HCT116 (cell line): ENCODE measurements at regions not wholly inside any gene's neighbourhood (a gene's known extent, or its start where the extent isn't known, plus 50 kb on each side); places are given as distances from the start of the nearest gene placed in this dataset.

Experiments
- ATAC-seq: fragments of 200-7000 bp; cut with Tn5 transposase; 2 replicates; pipeline ENCODE4 v1.9.1; 2020; ENCODE audit warnings: mild to moderate bottlenecking, moderate library complexity
- BruUV-seq: library from RNA; stranded (reverse); fragments of 400-500 nt; replicated peaks from 2 replicates; lab custom pipeline; 2021; lab: Mats Ljungman, UMichigan
- CTCF ChIA-PET: fragments of 300-600 bp; sonication (Branson Sonifier 250); formaldehyde crosslinking; loops from one replicate; lab custom pipeline; 2021; ENCODE audit warnings: antibody characterized with exemption; lab: Charles Lee
- POLR2A ChIA-PET: fragments of 300-600, 350-600 bp; sonication (Branson Sonifier 250); formaldehyde crosslinking; loops from one replicate; lab custom pipeline; 2021; ENCODE audit warnings: antibody characterized with exemption; lab: Charles Lee
- RAD21 ChIA-PET, 2 experiments: fragments of 300-600 bp; sonication (Branson Sonifier 250); formaldehyde crosslinking; loops; one replicate each; lab custom pipeline; 2023; ENCODE audit warnings: low total read pairs in 2 of 2; ENCODE audit not compliant: uncharacterized antibody in 2 of 2, unreplicated experiment in 2 of 2, low non-redundant PET in 1 of 2; lab: Charles Lee
- DNase-seq: peaks from one replicate; pipeline ENCODE4 v3.0.0-alpha.2; 2010; ENCODE audit warnings: low read depth, low spot score
- H2AFZ ChIP-seq: fragments of 200-600 bp; shearing (Covaris generic), sonication (generic); 2 replicates; pipeline ENCODE4 v1.6.1; 2017; ENCODE audit warnings: low read depth, mixed run types, mixed read lengths, antibody characterized with exemption, low read length; ENCODE audit not compliant: poor library complexity, severe bottlenecking
- H3K27ac ChIP-seq: 2 replicates; pipeline ENCODE4 v1.5.1; 2012; ENCODE audit warnings: low read depth, low read length
- H3K27me3 ChIP-seq: fragments of 200-600 bp; sonication (generic); 2 replicates; pipeline ENCODE4 v1.6.1; 2016; ENCODE audit warnings: mixed run types, low read length, mixed read lengths; ENCODE audit not compliant: insufficient read depth
- H3K36me3 ChIP-seq, 2 experiments: fragments of 200-500 bp in 1 of 2; fragments of 200-600 bp in 1 of 2; sonication (Bioruptor generic) in 1 of 2; sonication (generic) in 1 of 2; 2 replicates each; pipeline versions ENCODE4 v1.5.1 to v1.6.1; 2014 to 2016; ENCODE audit warnings: low read length in 2 of 2, inconsistent platforms in 1 of 2, mixed read lengths in 1 of 2, mixed run types in 1 of 2; ENCODE audit not compliant: insufficient read depth in 2 of 2, control insufficient read depth in 1 of 2
- H3K4me1 ChIP-seq, 2 experiments: fragments of 200-600 bp in 1 of 2; sonication (generic) in 1 of 2; 2 replicates each; pipeline versions ENCODE4 v1.5.1 to v1.6.1; 2012 to 2017; ENCODE audit warnings: low read length in 2 of 2, inconsistent platforms in 1 of 2, mild to moderate bottlenecking in 1 of 2, mixed read lengths in 1 of 2, mixed run types in 1 of 2, moderate library complexity in 1 of 2; ENCODE audit not compliant: insufficient read depth in 2 of 2, control insufficient read depth in 1 of 2
- H3K4me2 ChIP-seq: fragments of 200-600 bp; sonication (generic); 2 replicates; pipeline ENCODE4 v1.6.1; 2017; ENCODE audit warnings: mixed run types, low read length, mixed read lengths
- H3K4me3 ChIP-seq, 2 experiments: fragments of 200-600 bp in 1 of 2; sonication (generic) in 1 of 2; replicated peaks in 1 of 2; 2 replicates each; pipeline ENCODE4 v1.5.1; 2011 to 2016; ENCODE audit warnings: low read length in 2 of 2, control low read depth in 1 of 2, low read depth in 1 of 2, mild to moderate bottlenecking in 1 of 2, mixed read lengths in 1 of 2, mixed run types in 1 of 2
- H3K79me2 ChIP-seq: fragments of 200-600 bp; sonication (generic); 2 replicates; pipeline ENCODE4 v1.6.1; 2017; ENCODE audit warnings: mild to moderate bottlenecking, mixed run types, low read length, moderate library complexity, mixed read lengths; ENCODE audit not compliant: insufficient read depth
- H3K9ac ChIP-seq: fragments of 200-600 bp; sonication (generic); 2 replicates; pipeline ENCODE4 v1.6.1; 2016; ENCODE audit warnings: low read length, mixed read lengths
- H3K9me2 ChIP-seq: fragments of 200-600 bp; sonication (generic), shearing (Covaris generic); 2 replicates; pipeline ENCODE4 v1.6.1; 2017; ENCODE audit warnings: mixed run types, mild to moderate bottlenecking, moderate library complexity; ENCODE audit not compliant: insufficient read depth
- H3K9me3 ChIP-seq, 2 experiments: fragments of 200-500 bp in 1 of 2; fragments of 200-600 bp in 1 of 2; sonication (Bioruptor generic) in 1 of 2; sonication (generic) in 1 of 2; 2 replicates each; pipeline ENCODE4 v1.6.1; 2014 to 2017; ENCODE audit warnings: low read length in 2 of 2, mixed read lengths in 2 of 2, inconsistent platforms in 1 of 2, low read depth in 1 of 2, mild to moderate bottlenecking in 1 of 2, mixed run types in 1 of 2, moderate library complexity in 1 of 2; ENCODE audit not compliant: control insufficient read depth in 1 of 2, insufficient read depth in 1 of 2
- H4K20me1 ChIP-seq: fragments of 200-600 bp; sonication (generic), shearing (Covaris generic); 2 replicates; pipeline ENCODE4 v1.6.1; 2017; ENCODE audit warnings: mixed run types, mild to moderate bottlenecking, moderate library complexity; ENCODE audit not compliant: insufficient read depth
- EGR1 ChIP-seq: IDR thresholded peaks from 2 replicates; pipeline ENCODE4 v1.6.1; 2012; ENCODE audit warnings: low read depth
- ELF1 ChIP-seq: IDR thresholded peaks from 2 replicates; pipeline ENCODE4 v1.6.1; 2012; ENCODE audit warnings: low read depth, borderline replicate concordance
- EZH2phosphoT487 ChIP-seq: fragments of 200-600 bp; IDR thresholded peaks from 2 replicates; pipeline ENCODE4 v1.6.1; 2018; ENCODE audit warnings: antibody characterized with exemption, borderline replicate concordance
- POLR2A ChIP-seq: IDR thresholded peaks from 2 replicates; pipeline ENCODE4 v1.7.0; 2011; ENCODE audit warnings: borderline replicate concordance; ENCODE audit not compliant: insufficient read depth, insufficient read length; ENCODE audit errors: extremely low read depth
- POLR2AphosphoS5 ChIP-seq: IDR thresholded peaks from 2 replicates; pipeline ENCODE4 v1.6.1; 2011; ENCODE audit warnings: mild to moderate bottlenecking, low read depth, low read length, moderate library complexity
- RAD21 ChIP-seq: IDR thresholded peaks from 2 replicates; pipeline ENCODE4 v1.6.1; 2012; ENCODE audit warnings: low read depth, mild to moderate bottlenecking
- SRF ChIP-seq: IDR thresholded peaks from 2 replicates; pipeline ENCODE4 v1.6.1; 2012; ENCODE audit warnings: low read depth
- YY1 ChIP-seq: IDR thresholded peaks from 2 replicates; pipeline ENCODE4 v1.6.1; 2011; ENCODE audit warnings: low read length, low read depth, moderate library complexity, mild to moderate bottlenecking; ENCODE audit not compliant: insufficient replicate concordance; ENCODE audit errors: extremely low read depth
- ZFX ChIP-seq: fragments of 450-650 bp; IDR thresholded peaks from 2 replicates; pipeline ENCODE4 v1.6.1; 2017
- ZNF274 ChIP-seq: fragments of 200-500 bp; sonication (Bioruptor generic); IDR thresholded peaks from 2 replicates; pipeline ENCODE4 v1.6.1; 2014; ENCODE audit warnings: mild to moderate bottlenecking, low read depth, low read length, inconsistent platforms
- intact Hi-C: fragments of 100-400 bp; cut with micrococcal nuclease; formaldehyde crosslinking; loops from 2 replicates; pipeline ENCODE4 v1.10.0; 2022
- TF ChIP-seq, protein P1 (sequence below), 3 experiments: fragments of 200-600 bp in 1 of 3; sonication (generic) in 1 of 3; IDR thresholded peaks in 2 of 3; conservative IDR thresholded peaks in 1 of 3; 2 replicates each; pipeline ENCODE4 v1.5.1; 2012 to 2017; ENCODE audit warnings: low read depth in 2 of 3, low read length in 2 of 3, antibody characterized with exemption in 1 of 3, borderline replicate concordance in 1 of 3, control low read depth in 1 of 3, mild to moderate bottlenecking in 1 of 3, mixed read lengths in 1 of 3, mixed run types in 1 of 3, moderate library complexity in 1 of 3; ENCODE audit not compliant: insufficient read depth in 1 of 3
- TF ChIP-seq, protein P2 (sequence below): IDR thresholded peaks from 2 replicates; pipeline ENCODE4 v1.6.1; 2011; ENCODE audit warnings: mild to moderate bottlenecking, low read length, moderate library complexity; ENCODE audit not compliant: insufficient replicate concordance; ENCODE audit errors: extremely low read depth
- TF ChIP-seq, protein P3 (sequence below): IDR thresholded peaks from 2 replicates; pipeline ENCODE4 v1.6.1; 2012

DNA sequence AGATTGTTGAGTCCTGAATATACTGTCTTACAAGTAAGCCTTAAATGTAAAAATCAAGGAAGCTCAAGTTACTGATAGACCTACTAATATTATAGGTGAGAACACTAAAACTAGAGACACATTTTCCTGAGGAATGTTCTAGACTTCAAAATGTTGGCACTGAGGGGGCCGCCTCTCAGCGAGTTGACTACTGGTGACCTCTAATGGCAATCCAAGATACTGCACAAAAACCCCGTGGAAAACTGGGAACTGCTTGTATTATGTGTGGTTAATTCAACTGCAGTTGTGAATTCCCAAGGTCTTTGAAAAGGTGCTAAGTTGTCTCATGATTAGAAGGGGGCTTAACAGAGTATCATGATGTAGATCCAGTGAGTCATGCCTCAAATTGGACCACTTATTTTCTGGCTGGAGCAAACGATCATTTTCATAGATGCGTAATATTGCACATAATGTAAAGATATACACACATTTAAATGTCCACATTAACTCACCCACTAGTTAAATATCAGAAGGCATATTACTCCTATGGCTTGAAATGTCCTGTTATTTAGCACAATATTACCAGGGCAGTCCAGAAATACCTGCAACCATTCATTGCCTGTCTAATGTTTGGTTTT is 336.2 kb downstream of the FOXA2 start:
- TF ChIP-seq ZNF274 (no peak), RAD21 (peak; percentile 49)
- TF ChIP-seq, protein P1, sequence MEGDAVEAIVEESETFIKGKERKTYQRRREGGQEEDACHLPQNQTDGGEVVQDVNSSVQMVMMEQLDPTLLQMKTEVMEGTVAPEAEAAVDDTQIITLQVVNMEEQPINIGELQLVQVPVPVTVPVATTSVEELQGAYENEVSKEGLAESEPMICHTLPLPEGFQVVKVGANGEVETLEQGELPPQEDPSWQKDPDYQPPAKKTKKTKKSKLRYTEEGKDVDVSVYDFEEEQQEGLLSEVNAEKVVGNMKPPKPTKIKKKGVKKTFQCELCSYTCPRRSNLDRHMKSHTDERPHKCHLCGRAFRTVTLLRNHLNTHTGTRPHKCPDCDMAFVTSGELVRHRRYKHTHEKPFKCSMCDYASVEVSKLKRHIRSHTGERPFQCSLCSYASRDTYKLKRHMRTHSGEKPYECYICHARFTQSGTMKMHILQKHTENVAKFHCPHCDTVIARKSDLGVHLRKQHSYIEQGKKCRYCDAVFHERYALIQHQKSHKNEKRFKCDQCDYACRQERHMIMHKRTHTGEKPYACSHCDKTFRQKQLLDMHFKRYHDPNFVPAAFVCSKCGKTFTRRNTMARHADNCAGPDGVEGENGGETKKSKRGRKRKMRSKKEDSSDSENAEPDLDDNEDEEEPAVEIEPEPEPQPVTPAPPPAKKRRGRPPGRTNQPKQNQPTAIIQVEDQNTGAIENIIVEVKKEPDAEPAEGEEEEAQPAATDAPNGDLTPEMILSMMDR (IDR thresholded peaks at IDR 0.05 in 2 of 3, conservative IDR thresholded peaks at IDR 0.05 in 1 of 3; ENCODE audit: borderline replicate concordance in 1 of 3, insufficient read depth in 1 of 3, low read depth in 2 of 3, low read length in 2 of 3) = peak; percentile 10 to 62 (median 53); a peak in 4 of 6 replicates
- no peaks in the 10 kb centered on the region for H3K9me2 ChIP-seq
- peaks cover 11% of the 10 kb centered on the region for H3K27me3 ChIP-seq
- H3K27ac ChIP-seq = no peak overlapping the region
- DNase-seq (no peak), ATAC-seq (no peak)
- H3K36me3 ChIP-seq = no peaks in the 10 kb centered on the region; a peak in 1 of 4 replicates
- H3K79me2 ChIP-seq = no peaks in the 10 kb centered on the region
- intact Hi-C loops = loop anchor here (2.0 to 5.0 kb wide), 2 partner anchors 441 to 529 kb away; no protein-coding TSS in a partner anchor
- H3K9me3 ChIP-seq = no peaks in the 10 kb centered on the region
- H4K20me1 ChIP-seq = no peaks in the 10 kb centered on the region
- no peak overlapping the region for H3K4me3 ChIP-seq
- H3K9ac ChIP-seq = no peak overlapping the region
- no peak overlapping the region for H2AFZ ChIP-seq
- H3K4me1 ChIP-seq = no peaks in the 10 kb centered on the region
- H3K4me2 ChIP-seq = no peak overlapping the region
- RAD21 ChIA-PET = no interaction called here
- no TSS peak for BruUV-seq
- CTCF ChIA-PET = interaction anchor here (0.6 to 1.2 kb wide), 2 partner anchors 529 kb away, joined by 5 to 6 read pairs; no protein-coding TSS in a partner anchor
- POLR2A ChIA-PET = no interaction called here

DNA sequence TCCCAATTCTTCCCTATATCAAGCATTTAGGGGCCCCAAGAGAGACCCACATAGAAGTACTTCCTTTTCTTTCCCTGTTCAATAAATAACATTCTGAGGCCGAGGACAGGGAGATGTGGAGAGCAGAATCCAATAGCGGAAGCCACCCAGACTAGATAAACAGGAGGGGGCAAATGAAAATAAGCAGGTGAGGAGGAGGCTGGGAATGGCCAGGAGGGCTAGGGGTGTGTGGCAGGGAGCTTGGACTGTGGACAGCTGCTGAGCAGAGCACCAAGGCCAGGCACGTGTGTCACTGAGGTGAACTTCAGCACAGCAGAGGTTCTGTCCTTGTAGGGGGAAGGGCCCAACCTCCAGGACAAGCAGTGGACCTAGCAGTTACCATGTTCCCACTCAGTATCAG is 339.2 kb downstream of the FOXA2 start:
- CTCF ChIA-PET = no interaction called here

More for the DNA sequence above, 339.2 kb downstream of the FOXA2 start:
- ChIA-PET POLR2A (no interaction called here), RAD21 (no interaction called here)
- no peaks in the 10 kb centered on the region for H3K4me1 ChIP-seq
- intact Hi-C loops = loop anchor here (5.0 kb wide), 1 partner anchor 438 kb away; no protein-coding TSS in a partner anchor
- no peak overlapping the region for H3K4me2 ChIP-seq
- H4K20me1 ChIP-seq = no peaks in the 10 kb centered on the region
- H3K4me3 ChIP-seq = no peak overlapping the region
- DNase-seq = no peak
- no peaks in the 10 kb centered on the region for H3K79me2 ChIP-seq
- no peak overlapping the region for H3K27ac ChIP-seq
- no TSS peak for BruUV-seq
- ATAC-seq = no peak
- H3K9me3 ChIP-seq = no peaks in the 10 kb centered on the region
- no peaks in the 10 kb centered on the region; a peak in 1 of 4 replicates for H3K36me3 ChIP-seq
- H3K9ac ChIP-seq = no peak overlapping the region
- H2AFZ ChIP-seq = no peak overlapping the region
- H3K27me3 ChIP-seq = peaks cover 11% of the 10 kb centered on the region
- TF ChIP-seq EGR1 (no peak), POLR2A (no peak), ZFX (no peak), ZNF274 (no peak), ELF1 (no peak), EZH2phosphoT487 (no peak), RAD21 (no peak), SRF (no peak), YY1 (no peak), POLR2AphosphoS5 (no peak)
- TF ChIP-seq, protein P2, sequence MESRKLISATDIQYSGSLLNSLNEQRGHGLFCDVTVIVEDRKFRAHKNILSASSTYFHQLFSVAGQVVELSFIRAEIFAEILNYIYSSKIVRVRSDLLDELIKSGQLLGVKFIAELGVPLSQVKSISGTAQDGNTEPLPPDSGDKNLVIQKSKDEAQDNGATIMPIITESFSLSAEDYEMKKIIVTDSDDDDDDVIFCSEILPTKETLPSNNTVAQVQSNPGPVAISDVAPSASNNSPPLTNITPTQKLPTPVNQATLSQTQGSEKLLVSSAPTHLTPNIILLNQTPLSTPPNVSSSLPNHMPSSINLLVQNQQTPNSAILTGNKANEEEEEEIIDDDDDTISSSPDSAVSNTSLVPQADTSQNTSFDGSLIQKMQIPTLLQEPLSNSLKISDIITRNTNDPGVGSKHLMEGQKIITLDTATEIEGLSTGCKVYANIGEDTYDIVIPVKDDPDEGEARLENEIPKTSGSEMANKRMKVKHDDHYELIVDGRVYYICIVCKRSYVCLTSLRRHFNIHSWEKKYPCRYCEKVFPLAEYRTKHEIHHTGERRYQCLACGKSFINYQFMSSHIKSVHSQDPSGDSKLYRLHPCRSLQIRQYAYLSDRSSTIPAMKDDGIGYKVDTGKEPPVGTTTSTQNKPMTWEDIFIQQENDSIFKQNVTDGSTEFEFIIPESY = no peak
- TF ChIP-seq, protein P3, sequence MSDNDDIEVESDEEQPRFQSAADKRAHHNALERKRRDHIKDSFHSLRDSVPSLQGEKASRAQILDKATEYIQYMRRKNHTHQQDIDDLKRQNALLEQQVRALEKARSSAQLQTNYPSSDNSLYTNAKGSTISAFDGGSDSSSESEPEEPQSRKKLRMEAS = no peak
- TF ChIP-seq, all 23 proteins: peak for 0
- H3K9me2 ChIP-seq = no peaks in the 10 kb centered on the region
